WERI-Rb-1 (cell line): ENCODE measurements at regions not wholly inside any gene's neighbourhood (a gene's known extent, or its start where the extent isn't known, plus 50 kb on each side); places are given as distances from the start of the nearest gene placed in this dataset.

ENCODE experiments used
- DNase-seq: peaks from one replicate; pipeline ENCODE4 v3.0.0-alpha.2; 2020
- H3K27ac ChIP-seq: fragments of 250-450 bp; sonication (Bioruptor Pico); 2 replicates; pipeline ENCODE4 v1.5.1; 2020; ENCODE audit warnings: mild to moderate bottlenecking, moderate library complexity
- H3K27me3 ChIP-seq: fragments of 250-450 bp; sonication (Bioruptor Pico); 2 replicates; pipeline ENCODE4 v1.5.1; 2021; ENCODE audit warnings: mild to moderate bottlenecking, low read depth, moderate library complexity; ENCODE audit not compliant: insufficient read depth, severe bottlenecking
- H3K36me3 ChIP-seq: fragments of 250-450 bp; sonication (Bioruptor Pico); 2 replicates; pipeline ENCODE4 v1.5.1; 2020; ENCODE audit warnings: mild to moderate bottlenecking, moderate library complexity
- H3K4me3 ChIP-seq: 2 replicates; pipeline ENCODE4 v1.5.1; 2011; ENCODE audit warnings: low read depth, mild to moderate bottlenecking, control low read depth, low read length
- H3K9me3 ChIP-seq: fragments of 250-450 bp; sonication (Bioruptor Pico); 2 replicates; pipeline ENCODE4 v1.5.1; 2021; ENCODE audit warnings: mild to moderate bottlenecking, moderate library complexity; ENCODE audit not compliant: severe bottlenecking
- TF ChIP-seq, protein P1 (sequence below): IDR thresholded peaks from 2 replicates; pipeline ENCODE4 v1.5.1; 2011; ENCODE audit warnings: low read depth, mild to moderate bottlenecking, control low read depth, inconsistent platforms, low read length

DNA sequence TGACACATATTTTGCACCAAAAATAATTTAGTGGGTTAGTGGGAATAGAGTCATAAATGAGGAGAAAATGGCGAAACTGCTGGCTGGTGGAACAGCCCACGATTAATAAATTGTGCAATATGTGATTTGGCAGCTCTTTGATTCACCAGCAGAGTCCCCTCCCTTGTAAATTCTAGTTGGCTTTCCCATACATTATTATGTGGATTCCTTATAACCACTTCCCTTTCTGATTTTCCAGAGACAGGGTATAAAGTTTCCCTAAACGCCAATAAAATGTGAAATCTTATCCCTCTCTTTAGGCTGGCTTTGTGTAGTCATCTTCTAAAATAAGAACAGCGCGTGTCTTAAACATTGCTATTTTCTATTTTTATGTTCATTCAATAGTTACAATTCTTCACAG, 149.4 kb upstream of the FERD3L start:
- no peak for DNase-seq
- Histone ChIP-seq H3K9me3 (no peaks in the 10 kb centered on the region), H3K27ac (no peak overlapping the region), H3K27me3 (no peaks in the 10 kb centered on the region), H3K36me3 (no peaks in the 10 kb centered on the region), H3K4me3 (no peak overlapping the region)
- TF ChIP-seq, protein P1, sequence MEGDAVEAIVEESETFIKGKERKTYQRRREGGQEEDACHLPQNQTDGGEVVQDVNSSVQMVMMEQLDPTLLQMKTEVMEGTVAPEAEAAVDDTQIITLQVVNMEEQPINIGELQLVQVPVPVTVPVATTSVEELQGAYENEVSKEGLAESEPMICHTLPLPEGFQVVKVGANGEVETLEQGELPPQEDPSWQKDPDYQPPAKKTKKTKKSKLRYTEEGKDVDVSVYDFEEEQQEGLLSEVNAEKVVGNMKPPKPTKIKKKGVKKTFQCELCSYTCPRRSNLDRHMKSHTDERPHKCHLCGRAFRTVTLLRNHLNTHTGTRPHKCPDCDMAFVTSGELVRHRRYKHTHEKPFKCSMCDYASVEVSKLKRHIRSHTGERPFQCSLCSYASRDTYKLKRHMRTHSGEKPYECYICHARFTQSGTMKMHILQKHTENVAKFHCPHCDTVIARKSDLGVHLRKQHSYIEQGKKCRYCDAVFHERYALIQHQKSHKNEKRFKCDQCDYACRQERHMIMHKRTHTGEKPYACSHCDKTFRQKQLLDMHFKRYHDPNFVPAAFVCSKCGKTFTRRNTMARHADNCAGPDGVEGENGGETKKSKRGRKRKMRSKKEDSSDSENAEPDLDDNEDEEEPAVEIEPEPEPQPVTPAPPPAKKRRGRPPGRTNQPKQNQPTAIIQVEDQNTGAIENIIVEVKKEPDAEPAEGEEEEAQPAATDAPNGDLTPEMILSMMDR: no peak

DNA sequence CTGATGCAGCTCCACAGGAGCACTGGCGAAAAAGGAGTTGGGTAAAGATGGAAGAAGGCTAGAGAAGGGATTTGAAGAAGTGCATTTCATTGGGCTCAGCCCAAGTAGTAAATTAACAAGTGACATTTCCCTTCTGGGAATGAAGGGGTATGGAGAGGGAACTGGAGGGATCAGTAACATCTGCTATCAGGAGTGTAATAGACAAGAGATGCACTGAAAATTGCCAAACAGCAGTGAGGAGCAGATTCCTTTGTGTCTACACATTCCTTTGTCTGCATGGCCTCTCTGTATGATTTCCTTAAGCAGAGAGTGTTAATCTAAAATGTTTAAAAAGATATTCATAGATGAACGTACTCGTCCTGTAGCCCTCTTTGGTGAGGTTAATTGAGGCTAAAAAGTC, 148.2 kb upstream of the FERD3L start:
- Histone ChIP-seq H3K36me3 (no peaks in the 10 kb centered on the region), H3K27me3 (no peaks in the 10 kb centered on the region), H3K9me3 (no peaks in the 10 kb centered on the region), H3K27ac (no peak overlapping the region), H3K4me3 (no peak overlapping the region)
- DNase-seq: no peak
- TF ChIP-seq, protein P1: no peak

DNA sequence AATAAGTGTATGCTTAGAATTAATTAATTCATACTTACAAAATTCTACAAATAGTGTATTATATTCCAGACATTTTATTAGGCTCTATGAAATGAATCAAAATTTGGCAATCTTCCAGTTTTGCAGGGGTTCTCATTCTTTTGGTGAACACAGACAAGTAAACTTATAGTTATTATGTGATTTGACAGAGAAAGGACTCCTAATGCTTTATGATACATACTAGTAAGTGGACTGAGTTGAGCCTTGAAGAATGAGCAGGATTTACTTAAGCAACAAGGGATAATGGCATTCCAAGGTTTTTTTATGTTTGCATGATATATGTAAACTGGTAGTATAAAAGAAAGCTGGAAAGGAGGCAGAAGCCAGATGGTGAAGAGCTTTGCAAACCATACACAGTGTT, 145.7 kb upstream of the FERD3L start:
- Histone ChIP-seq H3K27ac (no peak overlapping the region), H3K9me3 (no peaks in the 10 kb centered on the region), H3K4me3 (no peak overlapping the region), H3K27me3 (no peaks in the 10 kb centered on the region), H3K36me3 (no peaks in the 10 kb centered on the region)
- TF ChIP-seq, protein P1: no peak
- DNase-seq: no peak

DNA sequence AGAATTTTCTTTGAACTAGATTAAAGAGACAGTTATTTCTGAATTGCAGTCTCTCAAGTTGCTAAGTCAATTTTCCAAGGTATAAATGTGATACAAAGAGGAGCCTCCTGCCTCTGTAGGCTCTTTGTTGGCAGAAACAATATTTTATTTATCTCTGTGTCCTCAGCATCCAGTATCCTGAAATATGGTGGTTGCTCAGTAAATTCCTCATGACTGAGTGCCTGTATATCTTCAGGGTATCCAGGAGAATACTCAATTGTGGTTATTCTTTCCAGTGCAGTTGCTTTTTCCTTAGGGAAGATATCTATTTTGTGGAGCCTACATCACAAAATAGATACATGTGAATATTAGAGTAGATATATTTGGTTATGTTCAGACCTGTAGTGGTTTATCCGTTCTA, 144.8 kb upstream of the FERD3L start:
- Histone ChIP-seq H3K4me3 (no peak overlapping the region), H3K36me3 (no peaks in the 10 kb centered on the region)

DNA sequence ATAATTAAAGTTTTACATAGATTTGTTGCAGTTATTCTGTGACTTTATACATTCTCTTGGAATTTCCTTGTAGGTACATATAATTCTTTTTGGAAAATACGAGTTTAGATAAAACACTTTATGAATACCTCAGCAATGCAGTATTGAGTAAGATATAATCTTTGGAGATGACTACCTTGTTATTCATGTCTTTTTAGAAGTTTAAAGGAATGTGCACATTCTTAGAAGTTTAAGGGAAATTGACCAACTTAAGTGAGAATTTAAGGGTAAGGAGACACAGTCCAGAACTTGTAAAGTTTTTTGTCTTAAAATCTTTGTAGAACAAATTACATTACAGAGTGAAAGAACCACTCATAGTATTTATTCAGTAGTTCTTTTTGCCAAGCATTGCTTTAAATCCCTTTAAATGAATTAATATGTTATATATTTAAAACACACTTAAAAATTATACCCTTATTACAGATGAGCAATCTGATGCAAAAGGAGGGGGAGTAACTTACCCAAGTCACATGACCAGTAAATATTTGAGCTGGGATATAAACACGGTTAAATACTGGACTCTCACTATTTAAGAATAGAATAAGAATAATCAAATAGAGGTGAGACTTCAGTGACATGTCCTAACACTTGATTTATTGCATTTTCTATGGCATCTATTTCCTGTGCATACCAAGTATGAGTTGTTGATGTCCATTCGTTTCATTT, 139.5 kb upstream of the FERD3L start:
- Histone ChIP-seq H3K4me3 (no peak overlapping the region), H3K36me3 (no peaks in the 10 kb centered on the region), H3K27me3 (no peaks in the 10 kb centered on the region), H3K9me3 (no peaks in the 10 kb centered on the region), H3K27ac (no peak overlapping the region)
- TF ChIP-seq, protein P1: no peak
- no peak for DNase-seq

More for the DNA sequence above, 144.8 kb upstream of the FERD3L start:
- no peak overlapping the region for H3K27ac ChIP-seq
- H3K27me3 ChIP-seq: no peaks in the 10 kb centered on the region
- no peak for DNase-seq
- H3K9me3 ChIP-seq: no peaks in the 10 kb centered on the region
- TF ChIP-seq, protein P1: no peak

DNA sequence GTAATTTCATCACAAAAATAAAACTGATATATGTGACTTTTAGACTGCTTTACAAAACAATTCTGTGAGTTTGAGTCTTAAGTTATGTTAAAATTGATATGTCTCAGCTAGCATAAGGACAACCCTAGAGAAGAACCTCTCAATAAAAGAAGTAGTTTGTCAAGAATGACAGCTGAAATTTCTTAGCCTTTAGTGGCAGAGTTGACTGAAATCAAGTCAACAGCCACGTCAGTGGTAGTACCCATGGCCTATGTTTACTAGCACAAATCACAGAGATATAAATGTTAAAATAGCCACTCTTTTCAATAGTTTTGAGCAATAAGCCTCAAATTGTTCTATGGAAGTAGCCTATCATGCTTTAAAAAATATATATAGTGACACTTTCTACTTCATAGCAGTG, 138.9 kb upstream of the FERD3L start:
- no peaks in the 10 kb centered on the region for H3K9me3 ChIP-seq
- no peaks in the 10 kb centered on the region for H3K27me3 ChIP-seq
- DNase-seq: no peak
- no peaks in the 10 kb centered on the region for H3K36me3 ChIP-seq
- no peak overlapping the region for H3K27ac ChIP-seq
- no peak overlapping the region for H3K4me3 ChIP-seq
- TF ChIP-seq, protein P1: no peak
